Right forelimb (tissue), 1 donor: ENCODE measurements at regions not wholly inside any gene's neighbourhood (a gene's known extent, or its start where the extent isn't known, plus 50 kb on each side); places are given as distances from the start of the nearest gene placed in this dataset.
"Not testable (repeated sequence)": the region's sequence is repeated elsewhere in the genome, so short reads cannot be mapped to it uniquely, and the experiment has no call there.

Source experiments
- DNase-seq: peaks from one replicate; pipeline ENCODE4 v3.0.0-alpha.2; 2018

DNA sequence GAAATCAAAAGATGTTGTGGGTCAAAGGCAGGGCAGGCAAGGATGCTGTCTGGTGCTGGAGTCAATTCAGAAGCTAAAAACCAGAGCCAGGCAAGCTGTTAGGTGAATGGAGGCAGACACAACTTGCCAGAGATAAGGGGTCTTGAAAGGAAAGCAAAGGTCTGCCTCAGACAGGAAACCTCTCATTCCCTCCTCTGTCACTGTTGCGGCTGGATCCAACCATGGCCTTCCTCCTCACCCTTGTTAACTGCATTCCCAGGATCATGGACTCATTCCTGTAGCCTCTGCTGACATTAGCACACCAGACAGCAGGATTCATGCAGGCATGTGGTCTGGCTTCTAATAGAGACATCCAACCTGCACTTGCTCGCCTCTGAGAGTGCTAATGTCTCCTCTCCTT lies 186.7 kb upstream of the HS3ST3A1 start:
- DNase-seq = no peak

DNA sequence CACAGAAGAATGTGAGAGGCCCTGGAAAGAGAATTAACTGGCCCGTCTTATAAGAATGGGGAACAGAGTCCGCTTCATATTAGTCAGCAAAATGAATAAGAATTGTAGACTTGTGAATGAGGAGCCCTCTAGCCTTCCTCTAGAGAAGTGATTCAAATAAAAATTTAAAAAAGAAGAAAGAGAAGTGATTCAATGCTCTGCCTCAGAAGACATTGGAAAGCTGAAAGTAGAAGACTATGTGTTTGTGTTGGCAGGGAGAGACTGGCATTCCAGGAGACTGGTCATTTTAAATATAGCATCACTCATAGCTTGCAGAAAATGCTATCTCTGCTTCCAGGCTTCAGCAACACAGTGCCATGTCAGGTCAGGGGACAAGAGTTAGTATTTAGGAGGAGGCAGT lies 190.6 kb upstream of the HS3ST3A1 start:
- no peak for DNase-seq

DNA sequence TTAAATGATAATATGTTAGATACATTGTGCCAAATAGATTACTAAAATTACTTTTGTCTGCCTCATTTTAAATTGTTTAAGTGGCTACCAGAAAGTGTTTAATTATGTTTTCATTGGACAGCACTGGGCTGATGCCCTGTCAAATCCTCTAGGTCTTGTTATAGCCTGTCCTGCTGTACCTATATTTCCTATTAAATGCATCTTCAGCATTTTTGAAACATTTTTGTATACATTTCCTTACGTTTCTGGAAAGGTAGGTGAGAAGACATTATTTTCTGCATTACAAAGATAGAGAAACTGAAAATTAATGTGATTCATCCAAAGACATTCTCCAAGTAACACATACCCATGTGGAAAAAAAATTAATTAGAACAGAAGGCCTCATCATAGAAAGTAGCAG lies 192.2 kb upstream of the HS3ST3A1 start:
- no peak for DNase-seq

DNA sequence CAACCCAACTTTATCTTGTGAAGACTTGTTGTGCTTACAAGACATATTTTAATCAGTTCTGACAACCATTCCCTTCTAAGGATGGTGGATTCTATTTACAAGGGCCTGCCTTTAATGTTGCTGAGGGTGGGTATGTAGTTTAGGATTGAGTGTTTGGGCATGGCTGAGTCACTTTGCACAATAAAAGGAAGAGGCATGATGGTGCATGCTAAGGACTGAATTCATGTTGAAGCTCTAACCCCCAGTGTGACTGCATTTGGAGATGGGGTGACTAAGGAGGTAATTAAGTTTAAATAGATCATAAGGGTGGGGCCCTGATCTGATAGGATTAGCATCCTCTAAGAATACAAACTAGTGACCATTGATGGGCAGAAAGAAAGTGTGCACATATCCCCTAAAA lies 196.1 kb upstream of the HS3ST3A1 start:
- no peak for DNase-seq

- DNase-seq = no peak
Observed at GRCh38 chr17:13806092-13806491, 204.4 kb upstream of the HS3ST3A1 start.

GRCh38 chr17:13807103-13807502 lies 205.4 kb upstream of the HS3ST3A1 start:
- no peak for DNase-seq

GRCh38 chr17:13812350-13812749 lies 210.6 kb upstream of the HS3ST3A1 start:
- no peak for DNase-seq

DNA sequence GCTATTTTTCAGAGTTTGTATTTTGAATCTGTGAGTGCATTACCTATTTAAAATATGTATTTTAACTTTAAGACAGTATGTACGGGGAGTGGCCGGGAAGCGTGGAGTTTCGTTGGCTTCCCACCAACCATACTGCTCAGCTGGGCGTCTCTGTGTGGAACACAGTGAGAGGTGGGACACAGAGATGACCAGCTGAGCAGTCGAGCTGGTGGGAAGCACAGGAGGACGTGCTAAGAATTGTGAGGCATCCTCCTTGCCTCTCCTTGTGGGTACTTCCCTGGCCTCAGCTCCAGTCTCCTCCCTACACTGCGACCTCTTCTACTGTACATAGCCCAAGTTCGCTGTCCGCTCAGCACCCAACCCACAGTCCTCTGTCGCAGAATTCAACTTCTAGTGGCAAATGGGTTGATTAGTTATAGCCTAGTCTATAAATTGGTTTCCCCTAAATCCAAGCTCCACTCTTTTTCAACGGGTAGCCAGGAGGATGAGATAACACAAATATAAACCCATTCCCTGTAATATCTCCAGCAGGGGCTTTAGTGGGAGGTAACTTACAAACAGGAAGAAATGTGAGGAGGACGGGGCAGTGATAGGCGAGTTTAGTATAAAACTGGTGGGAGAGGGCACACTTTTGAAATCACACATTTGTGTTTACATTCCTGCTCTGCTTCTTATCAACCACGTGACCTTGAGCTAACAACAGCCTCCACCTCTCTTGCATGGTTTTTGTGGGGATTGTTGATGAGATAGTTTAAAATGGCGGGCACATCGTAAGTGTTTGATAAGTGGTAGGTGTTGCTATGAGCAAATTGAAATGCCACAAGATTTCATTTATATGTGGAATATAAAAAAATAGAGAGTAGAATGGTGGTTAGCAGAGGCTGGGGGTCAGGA lies 211.9 kb upstream of the HS3ST3A1 start:
- DNase-seq = no peak

DNA sequence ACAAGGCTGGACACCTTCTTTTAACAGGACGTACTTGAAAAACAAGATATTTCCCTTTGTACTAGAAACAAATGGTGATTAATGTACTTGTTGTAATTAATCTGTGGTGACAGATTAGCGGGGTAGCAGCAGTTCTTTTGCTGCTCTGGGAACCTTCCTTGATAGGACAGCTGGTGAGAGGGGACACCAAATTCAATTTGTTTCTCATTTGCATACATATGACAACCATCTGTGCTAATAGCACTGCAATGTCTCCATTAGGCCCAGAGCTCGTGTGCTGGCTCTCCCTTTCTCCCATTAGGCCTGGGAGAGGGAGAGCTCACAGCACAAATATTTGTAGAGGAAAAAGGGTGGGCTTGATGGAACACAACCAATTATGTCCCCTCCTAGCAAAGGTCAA lies 221.0 kb upstream of the HS3ST3A1 start:
- DNase-seq = no peak

DNA sequence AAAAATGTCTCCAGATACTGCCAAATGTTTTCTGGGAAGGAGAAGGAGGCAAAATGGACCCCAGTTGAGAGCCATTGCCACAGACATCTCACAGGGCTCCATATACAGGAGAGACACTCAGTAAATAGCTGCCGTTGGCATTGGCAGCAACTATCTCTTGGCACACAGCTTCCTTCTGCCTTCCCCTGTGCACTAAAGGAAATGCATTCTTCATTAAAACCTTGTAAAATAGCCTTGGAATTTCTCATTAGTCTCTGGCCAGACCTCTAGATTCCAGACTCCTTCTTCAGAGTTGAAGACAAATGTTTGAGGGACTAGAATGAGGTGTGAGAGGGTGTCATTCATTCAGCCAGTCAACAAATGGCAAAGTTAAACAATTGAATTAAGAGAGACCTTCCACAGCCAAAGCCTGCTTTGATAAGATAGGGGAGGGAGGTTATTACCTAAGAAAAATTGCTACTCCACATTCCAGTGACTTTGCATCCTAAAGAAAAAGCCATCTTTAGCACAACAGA lies 223.9 kb upstream of the HS3ST3A1 start:
- no peak for DNase-seq

- DNase-seq = no peak
Observed at GRCh38 chr17:13827118-13827517, 225.4 kb upstream of the HS3ST3A1 start.

GRCh38 chr17:13833921-13834320 lies 232.2 kb upstream of the HS3ST3A1 start:
- no peak for DNase-seq

DNA sequence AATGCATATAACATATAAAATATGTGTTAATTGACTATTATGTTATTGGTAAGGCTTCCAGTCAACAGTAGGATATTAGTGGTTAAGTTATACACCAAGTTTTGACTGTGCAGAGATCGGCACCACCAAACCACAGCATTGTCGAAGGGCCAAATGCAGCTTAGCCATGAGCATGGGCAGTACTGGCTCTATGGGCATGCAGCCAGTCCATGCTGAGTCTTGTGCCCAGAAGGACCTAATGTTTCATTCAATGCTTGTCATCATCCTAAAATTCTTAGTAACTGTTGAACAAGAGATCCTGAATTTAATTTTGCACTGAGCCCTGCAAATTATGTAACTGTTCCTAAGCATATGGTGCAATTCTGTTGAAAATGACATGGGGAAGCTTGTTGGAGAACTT lies 233.4 kb upstream of the HS3ST3A1 start:
- DNase-seq = no peak

GRCh38 chr17:13837417-13837816 lies 231.9 kb upstream of the COX10 start:
- no peak for DNase-seq

DNA sequence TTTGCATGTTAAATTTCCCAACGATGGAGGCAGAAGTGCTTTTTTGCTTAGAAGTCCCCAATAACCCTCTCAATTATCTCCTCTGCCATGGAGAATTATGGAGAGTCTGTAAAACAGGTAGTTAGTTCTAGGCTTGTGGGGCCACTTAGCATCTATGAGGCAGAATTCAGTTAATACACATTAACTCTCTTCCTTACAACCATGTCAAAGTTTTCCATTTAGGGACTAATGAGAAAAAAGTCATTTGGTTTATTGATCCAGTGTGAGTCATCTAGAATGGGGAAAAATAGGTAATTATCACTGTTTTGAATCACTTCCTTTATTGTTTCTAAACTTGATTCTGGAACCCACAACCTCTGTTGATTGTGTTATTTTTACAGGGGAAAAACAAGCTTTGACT lies 229.1 kb upstream of the COX10 start:
- no peak for DNase-seq

- no peak for DNase-seq
Observed at GRCh38 chr17:13843862-13844635, 225.3 kb upstream of the COX10 start.

GRCh38 chr17:13851889-13852288 lies 217.4 kb upstream of the COX10 start:
- no peak for DNase-seq

DNA sequence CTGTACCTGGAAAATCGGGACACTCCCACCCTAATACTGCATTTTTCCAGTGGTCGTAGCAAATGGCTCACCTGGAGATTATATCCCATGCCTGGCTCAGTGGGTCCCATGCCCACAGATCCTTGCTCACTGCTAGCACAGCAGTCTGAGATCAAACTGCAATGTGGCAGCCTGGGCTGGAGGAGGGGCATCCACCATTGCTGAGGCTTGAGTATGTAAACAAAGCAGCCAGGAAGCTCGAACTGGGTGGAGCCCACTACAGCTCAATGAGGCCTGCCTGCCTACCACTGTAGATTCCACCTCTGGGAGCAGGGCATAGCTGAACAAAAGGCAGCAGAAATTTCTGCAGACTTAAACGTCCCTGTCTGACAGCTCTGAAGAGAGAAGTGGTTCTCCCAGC lies 213.6 kb upstream of the COX10 start:
- DNase-seq = not testable (repeated sequence)

- DNase-seq = no peak
Observed at GRCh38 chr17:13862346-13862745, 207.0 kb upstream of the COX10 start.

DNA sequence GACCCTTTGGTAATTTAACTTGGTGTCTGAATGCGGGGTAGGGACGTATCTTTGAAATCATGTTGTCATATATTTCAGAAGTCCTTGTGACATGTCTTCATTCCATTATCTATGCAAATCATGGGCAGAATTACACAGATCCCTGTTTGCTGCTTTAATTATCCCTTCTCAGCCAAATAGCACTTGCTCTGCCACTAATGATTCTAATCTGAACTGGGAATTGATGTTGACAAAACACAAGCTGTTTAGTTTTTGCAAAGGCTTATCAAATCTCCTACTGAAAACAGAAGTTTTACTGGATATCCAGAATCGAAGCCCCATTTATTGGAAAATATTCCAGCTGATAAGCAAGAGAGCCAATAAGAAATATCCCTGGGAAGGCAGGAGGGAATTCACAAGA lies 205.9 kb upstream of the COX10 start:
- DNase-seq = no peak

- DNase-seq = no peak
Observed at GRCh38 chr17:13864521-13864920, 204.8 kb upstream of the COX10 start.

- DNase-seq = no peak
Observed at GRCh38 chr17:13865650-13866049, 203.7 kb upstream of the COX10 start.

DNA sequence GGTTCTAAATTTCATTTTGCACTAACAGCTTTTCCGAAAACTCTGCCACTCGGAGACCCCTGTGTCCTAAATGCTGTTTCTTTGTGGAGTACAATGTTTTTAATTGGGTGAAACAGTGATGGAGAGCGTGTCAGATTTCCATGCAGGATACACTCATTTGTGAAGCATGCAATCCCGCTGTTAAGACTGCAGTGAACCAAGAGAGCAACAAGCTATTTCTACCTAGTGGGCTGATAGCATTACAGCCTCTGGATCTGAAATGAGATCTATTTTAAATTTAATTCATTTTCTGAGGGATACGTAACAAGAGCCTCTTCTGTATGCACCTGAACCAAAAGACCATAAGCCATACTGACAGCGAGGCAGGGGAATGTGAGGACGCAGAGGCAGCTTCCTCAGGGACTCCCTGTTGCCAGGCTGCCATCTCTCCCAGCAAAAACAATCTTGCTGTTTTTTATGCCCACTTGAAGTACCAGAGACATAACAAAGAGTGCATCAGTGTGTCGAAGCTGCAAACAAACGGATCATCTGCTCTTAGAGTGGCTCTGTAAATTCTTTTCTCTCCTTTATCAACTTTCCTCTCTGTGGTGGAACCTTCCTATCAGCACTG lies 199.9 kb upstream of the COX10 start:
- DNase-seq = no peak

DNA sequence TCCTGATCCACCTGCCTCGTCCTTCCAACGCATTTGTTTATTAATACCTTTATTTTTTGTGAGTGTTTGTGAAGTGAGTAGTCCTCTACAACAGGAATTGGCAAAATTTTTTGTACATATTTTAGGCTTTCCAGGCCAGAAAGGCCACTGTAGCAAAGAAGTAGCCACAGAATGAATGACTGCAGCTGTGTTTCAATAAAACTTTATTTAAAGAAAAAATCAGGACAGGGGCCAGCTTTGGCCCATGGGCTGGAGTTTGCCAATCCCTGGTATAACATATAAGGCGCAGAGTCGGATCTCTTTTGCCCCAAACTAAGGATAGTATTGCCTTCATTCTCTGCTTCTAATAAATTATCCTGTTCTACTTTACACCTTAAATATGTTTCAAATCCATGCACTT lies 198.0 kb upstream of the COX10 start:
- no peak for DNase-seq
